ENCODE measurements at regions not wholly inside any gene's neighbourhood (a gene's known extent, or its start where the extent isn't known, plus 50 kb on each side); places are given as distances from the start of the nearest gene placed in this dataset.

- DNase-seq (ENCODE audit: low spot score) = no peak
Observed at GRCh38 chr2:238581126-238581525, 154.4 kb downstream of the ASB1 start.

- no peak for DNase-seq (ENCODE audit: low spot score)
Observed at GRCh38 chr2:238582159-238582558, 155.4 kb downstream of the ASB1 start.

DNA sequence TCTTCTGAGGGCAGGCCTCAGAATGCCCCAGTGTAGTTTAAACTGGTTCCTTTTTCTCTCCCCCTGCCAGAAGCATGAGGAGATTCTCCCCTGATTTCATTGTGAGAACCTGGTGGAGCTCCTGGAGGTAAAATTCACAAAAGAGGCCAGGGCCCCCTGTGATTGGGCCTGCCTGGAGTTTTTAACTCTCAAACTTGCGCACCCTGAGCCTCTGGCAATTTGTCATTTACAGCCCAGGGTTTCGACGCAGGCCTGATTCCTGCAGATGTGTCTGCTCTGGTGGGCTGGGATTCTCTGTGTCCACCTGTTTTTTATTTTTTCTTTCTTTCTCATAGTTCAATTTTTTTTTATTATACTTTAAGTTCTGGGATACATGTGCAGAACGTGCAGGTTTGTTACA is 157.9 kb downstream of the ASB1 start:
- DNase-seq (ENCODE audit: low spot score) = no peak

DNA sequence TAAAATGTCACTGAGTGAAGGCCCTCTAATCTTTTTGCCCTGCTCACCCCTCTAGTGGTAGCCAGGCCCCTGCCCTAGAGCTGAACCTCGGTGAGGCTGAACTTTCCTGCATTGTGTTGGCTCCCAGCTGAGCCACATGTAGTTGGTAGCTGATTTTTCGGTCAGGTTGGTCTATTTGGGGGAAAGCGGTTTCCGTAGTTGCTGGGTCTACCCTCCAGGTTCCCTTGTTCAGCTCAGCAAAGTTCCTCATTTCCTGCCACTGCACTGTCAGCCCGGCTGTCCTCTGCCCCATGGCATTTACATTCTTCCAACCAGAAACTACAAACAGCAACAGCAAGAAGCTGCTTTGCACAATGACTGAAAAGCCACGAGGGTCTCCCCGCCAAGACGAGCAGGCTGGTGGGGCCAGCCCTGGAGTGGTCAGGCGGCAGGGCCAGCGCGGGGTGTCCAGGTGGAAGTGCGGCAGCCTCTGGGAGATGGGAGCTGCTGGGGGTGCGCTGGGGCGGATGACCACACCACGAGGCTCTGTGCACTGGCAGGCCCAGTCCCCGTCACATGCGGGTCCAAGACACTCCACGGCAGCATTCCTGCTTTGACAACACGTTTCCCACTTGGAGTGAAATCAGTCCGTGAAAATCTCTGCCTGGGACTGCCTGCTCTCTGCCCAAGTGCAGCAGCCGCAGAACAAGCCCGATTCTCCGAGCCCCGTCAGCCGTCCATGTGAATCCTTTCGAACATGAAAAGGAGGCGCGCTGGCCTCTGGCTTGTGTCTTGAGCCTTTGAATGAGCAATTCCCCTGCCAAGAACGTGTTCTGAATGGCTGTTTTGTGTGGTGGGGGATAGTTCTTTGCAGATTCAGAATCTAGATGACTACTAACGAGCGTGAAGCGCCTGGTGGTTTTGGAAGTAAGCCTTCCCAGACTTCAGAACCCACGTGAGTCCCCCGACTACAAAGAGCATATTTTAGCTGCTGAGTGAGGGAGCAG is 159.4 kb downstream of the ASB1 start:
- DNase-seq (ENCODE audit: low spot score) = peak; percentile 62

DNA sequence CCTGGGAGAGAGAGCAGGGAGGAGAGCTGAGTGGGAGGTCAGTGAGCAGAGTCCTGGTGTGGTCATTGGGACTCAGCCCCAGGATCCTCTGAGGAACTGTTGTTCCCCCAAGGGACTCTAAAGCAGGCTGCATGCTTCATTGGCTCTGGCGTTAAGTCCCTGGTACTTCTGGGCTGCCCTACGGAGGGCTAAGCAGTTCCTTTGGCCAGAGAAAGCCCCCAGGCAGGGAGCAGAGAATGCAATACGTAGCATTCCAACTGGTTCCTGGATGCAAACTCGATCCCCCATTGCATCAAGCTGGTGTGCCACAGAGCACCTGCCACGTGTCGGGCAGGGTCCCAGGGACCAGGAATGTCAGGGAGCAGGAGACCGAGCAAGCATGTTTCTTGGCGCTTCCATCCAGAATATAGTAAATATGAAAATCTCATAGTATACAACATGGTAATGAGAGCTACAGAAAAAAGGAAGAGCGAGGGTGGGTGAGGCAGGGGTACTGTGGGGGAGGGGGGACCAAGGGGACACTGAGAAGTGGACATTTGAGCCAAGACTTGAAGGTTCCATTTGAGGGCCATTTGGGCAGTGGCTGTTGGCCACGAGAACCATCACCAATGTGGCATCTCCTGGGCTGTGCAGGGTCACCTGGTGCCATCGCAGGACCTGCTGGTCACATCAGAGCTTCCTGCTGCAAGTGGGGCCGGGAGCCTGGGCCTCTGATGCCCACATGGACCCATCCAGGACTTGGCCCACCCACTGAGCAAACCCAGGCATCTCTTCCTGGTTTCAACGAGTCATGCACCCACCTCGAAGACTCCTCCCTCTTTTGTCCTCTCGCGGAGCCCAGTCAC is 160.4 kb downstream of the ASB1 start:
- DNase-seq (ENCODE audit: low spot score) = no peak

- DNase-seq (ENCODE audit: low spot score) = no peak
Observed at GRCh38 chr2:238587776-238588660, 161.3 kb downstream of the ASB1 start.

DNA sequence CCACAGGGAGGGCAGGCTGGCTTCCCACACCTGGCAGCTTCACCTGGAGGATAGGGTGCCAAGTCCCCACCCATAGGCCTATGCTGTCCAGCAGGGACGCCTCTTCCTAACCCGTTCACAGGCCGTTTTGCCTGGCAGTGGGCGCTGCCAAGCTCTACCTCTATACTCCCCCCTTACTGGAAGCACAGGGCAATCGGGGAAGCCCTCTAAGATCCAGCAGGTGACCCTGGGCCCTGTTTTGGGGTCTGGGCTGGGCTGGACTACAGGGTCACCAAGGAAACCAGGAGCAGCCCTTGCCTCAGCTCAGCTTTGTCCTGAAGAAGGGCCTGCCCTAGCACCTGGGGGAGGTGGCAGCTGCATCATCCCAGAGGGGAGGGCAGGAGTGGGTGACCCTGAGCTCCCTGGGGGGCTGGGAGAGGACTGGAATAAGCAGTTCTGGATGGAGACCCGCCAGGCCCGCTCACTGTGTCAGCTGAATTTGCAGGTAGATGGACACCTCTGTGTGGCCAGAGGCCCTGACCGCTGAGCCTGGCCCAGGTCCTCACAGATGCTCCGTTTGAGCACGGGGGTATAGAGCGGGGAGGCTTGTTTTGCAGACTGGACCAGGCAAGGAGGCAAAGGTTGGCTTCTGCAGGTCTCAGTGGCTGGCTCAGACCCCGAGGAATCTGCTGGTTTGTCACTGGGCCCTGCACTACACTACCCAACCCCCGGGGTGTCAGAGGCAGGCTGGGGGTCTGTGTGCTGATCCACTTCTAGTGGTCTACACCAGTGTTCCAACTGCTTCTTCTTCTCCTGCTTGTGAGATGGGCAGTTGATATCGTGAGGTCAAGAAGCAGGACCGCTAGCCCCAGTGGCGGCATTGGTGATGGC is 163.1 kb downstream of the ASB1 start:
- no peak for DNase-seq (ENCODE audit: low spot score)

GRCh38 chr2:238591732-238592131 is 165.0 kb downstream of the ASB1 start:
- DNase-seq (ENCODE audit: low spot score) = no peak

- DNase-seq (ENCODE audit: low spot score) = no peak
Observed at GRCh38 chr2:238593236-238593635, 166.5 kb downstream of the ASB1 start.

DNA sequence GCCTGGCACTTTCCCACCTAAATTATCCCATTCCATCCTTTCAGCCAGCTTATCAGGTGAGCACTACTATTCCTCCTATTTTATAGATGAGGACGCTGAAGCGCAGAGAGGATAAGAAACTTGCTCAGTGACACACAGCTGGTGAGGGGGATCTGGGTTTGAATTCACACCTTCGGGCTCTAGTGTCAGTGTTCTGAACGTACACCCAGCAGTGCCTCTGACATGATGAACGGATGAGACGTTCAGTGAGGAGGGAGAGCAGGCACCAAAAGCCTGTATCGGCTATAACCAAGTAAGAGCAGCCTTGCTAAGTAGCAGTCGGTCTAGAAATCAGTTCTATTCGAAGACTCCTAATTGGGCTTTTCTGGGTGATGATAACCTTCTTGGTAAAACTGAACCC is 167.0 kb downstream of the ASB1 start:
- no peak for DNase-seq (ENCODE audit: low spot score)

- DNase-seq (ENCODE audit: low spot score) = no peak
Observed at GRCh38 chr2:238594796-238595749, 168.3 kb downstream of the ASB1 start.

DNA sequence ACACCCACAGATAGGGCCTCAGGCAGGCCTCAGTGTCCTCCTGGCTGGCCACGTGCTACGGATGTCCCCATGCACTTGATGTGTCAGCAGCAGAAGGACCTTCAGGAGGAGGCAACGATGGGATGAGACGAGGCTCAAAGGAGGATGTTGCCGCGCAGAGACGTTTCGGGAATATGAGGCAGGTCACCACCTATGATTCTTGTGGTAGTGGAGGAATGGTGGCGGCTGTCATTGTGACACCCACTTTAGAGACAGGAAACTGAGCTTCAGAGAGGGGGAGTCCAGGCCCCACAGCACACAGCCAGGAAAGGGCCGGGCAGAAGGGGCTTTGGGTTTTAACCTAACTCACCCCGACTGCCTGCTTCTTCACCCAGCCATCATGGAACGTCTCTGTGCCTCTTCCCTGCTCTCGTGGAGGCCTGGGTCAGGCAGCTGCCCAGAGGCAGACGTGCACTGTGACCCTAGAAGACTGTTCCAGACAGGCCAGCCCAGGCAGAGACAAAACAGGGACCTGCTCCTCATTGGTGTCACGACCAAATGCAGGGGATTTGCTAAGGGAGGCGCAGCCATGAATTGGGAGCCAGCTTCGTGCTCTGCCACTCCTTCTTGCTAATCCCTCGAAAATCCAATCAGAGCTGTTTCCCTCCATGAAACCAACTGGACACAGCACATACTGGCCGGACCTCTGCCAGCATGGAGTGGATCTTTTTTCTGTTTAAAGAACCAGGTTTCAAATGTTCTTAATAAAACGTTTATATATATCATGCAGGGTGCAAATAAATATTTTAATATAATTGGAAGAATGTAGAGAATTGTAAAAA is 169.2 kb downstream of the ASB1 start:
- DNase-seq (ENCODE audit: low spot score) = no peak

GRCh38 chr2:238596571-238597551 is 170.1 kb downstream of the ASB1 start:
- no peak for DNase-seq (ENCODE audit: low spot score)

GRCh38 chr2:238597638-238598528 is 171.2 kb downstream of the ASB1 start:
- DNase-seq (ENCODE audit: low spot score) = no peak

DNA sequence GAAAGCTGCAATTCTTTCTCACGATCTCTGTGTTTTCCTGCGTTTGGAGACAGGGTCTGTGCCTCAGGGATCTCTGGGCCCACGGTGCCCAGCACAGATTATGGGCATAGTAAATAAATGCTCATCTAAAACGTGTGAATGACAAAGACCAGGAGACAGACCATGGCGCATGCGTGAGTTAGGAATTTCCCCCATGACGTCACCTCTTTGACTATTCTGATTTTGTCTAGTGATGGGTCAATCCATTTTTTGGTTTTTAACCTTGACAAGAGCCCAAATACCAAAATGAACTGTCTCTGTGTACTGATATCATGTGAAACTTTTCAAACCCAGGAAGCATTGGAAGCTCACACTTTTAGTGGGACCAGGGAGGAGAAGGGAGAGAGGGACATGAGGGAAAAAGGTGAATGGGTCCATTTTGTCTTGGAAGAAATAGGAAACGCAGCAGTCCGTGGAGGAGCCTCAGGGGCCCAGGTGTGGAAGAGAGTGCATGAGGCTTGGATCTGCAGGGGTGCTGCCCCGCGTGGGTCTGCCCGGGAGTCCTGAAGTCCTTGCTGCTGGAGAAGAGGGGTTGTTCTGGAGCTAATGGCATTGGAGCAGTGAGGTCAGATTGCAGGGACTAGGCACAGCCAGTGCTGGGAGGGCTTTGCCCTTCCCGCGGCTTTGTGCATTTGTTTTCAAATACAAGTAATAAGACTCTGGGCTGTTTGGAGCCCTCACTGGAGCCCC is 172.2 kb downstream of the ASB1 start:
- no peak for DNase-seq (ENCODE audit: low spot score)

Measured in globus pallidus (tissue), 1 donor.